PC-3 (cell line): ENCODE measurements at regions not wholly inside any gene's neighbourhood (a gene's known extent, or its start where the extent isn't known, plus 50 kb on each side); places are given as distances from the start of the nearest gene placed in this dataset.

ENCODE experiments used
- ATAC-seq: fragments of 200-7000 bp; cut with Tn5 transposase; 2 replicates; pipeline ENCODE4 v1.9.1; 2020; ENCODE audit warnings: mild to moderate bottlenecking, moderate library complexity
- BruUV-seq: library from RNA; stranded (reverse); fragments of 400-500 nt; replicated peaks from 2 replicates; lab custom pipeline; 2021; lab: Mats Ljungman, UMichigan
- CTCF ChIA-PET: fragments of 300-600 bp; sonication (Branson Sonifier 250); formaldehyde crosslinking; loops from one replicate; lab custom pipeline; 2022; ENCODE audit warnings: antibody characterized with exemption; lab: Charles Lee
- POLR2A ChIA-PET: fragments of 300-600 bp; sonication (Branson Sonifier 250); formaldehyde crosslinking; loops from one replicate; lab custom pipeline; 2022; ENCODE audit warnings: antibody characterized with exemption; ENCODE audit not compliant: unreplicated experiment; lab: Charles Lee
- DNase-seq: peaks from one replicate; pipeline ENCODE4 v3.0.0-alpha.2; 2015
- H2AFZ ChIP-seq: fragments of 300-600 bp; sonication (generic); 2 replicates; pipeline ENCODE4 v1.6.0; 2016; ENCODE audit warnings: antibody characterized with exemption, low read length
- H3F3A ChIP-seq: fragments of 300-600 bp; sonication (generic); one replicate; pipeline ENCODE4 v1.6.0; 2017; ENCODE audit warnings: antibody characterized with exemption, low read length, control low read depth, mild to moderate bottlenecking; ENCODE audit not compliant: unreplicated experiment
- H3K27ac ChIP-seq: fragments of 300-600 bp; sonication (generic); 2 replicates; pipeline ENCODE4 v1.5.1; 2016; ENCODE audit warnings: mild to moderate bottlenecking, low read length
- H3K27me3 ChIP-seq: fragments of 300-600 bp; sonication (generic); 2 replicates; pipeline ENCODE4 v1.6.1; 2016; ENCODE audit warnings: low read length, mixed read lengths
- H3K36me3 ChIP-seq: fragments of 300-600 bp; sonication (generic); 2 replicates; pipeline ENCODE4 v1.6.1; 2016; ENCODE audit warnings: low read depth, mixed run types, low read length, mixed read lengths
- H3K4me1 ChIP-seq: fragments of 300-600 bp; sonication (generic); 2 replicates; pipeline ENCODE4 v1.5.1; 2016; ENCODE audit warnings: low read length; ENCODE audit not compliant: insufficient read depth
- H3K4me2 ChIP-seq: fragments of 300-600 bp; sonication (generic); 2 replicates; pipeline ENCODE4 v1.6.0; 2016; ENCODE audit warnings: low read length
- H3K4me3 ChIP-seq: fragments of 300-600 bp; sonication (generic); 2 replicates; pipeline ENCODE4 v1.5.1; 2016; ENCODE audit warnings: mild to moderate bottlenecking, low read length, mixed read lengths
- H3K79me2 ChIP-seq: fragments of 300-600 bp; sonication (generic); 2 replicates; pipeline ENCODE4 v1.6.1; 2017; ENCODE audit warnings: low read length, mixed read lengths
- H3K9ac ChIP-seq: fragments of 300-600 bp; sonication (generic); 2 replicates; pipeline ENCODE4 v1.6.0; 2016; ENCODE audit warnings: mild to moderate bottlenecking, low read length
- H3K9me2 ChIP-seq: fragments of 300-600 bp; sonication (generic); replicated peaks from 2 replicates; pipeline ENCODE4 v1.6.1; 2016; ENCODE audit warnings: mixed run types, low read length, mixed read lengths
- H3K9me3 ChIP-seq: fragments of 300-600 bp; sonication (generic); 2 replicates; pipeline ENCODE4 v1.6.1; 2016; ENCODE audit warnings: low read length, mixed read lengths
- H4K20me1 ChIP-seq: fragments of 300-600 bp; sonication (generic); 2 replicates; pipeline ENCODE4 v1.6.1; 2016; ENCODE audit warnings: low read length, mixed read lengths
- CTCF ChIP-seq: fragments of 300-600 bp; sonication (generic); conservative IDR thresholded peaks from 2 replicates; pipeline ENCODE4 v1.5.1; 2017; ENCODE audit warnings: antibody characterized with exemption, low read depth, mild to moderate bottlenecking, low read length
- EZH2 ChIP-seq: fragments of 300-600 bp; sonication (generic); IDR thresholded peaks from one replicate; pipeline ENCODE4 v1.6.1; 2017; ENCODE audit warnings: antibody characterized with exemption, mild to moderate bottlenecking, low read length; ENCODE audit not compliant: unreplicated experiment
- EZH2phosphoT487 ChIP-seq: fragments of 300-600 bp; sonication (generic); IDR thresholded peaks from 2 replicates; pipeline ENCODE4 v1.6.1; 2018; ENCODE audit warnings: mild to moderate bottlenecking, antibody characterized with exemption, low read length, borderline replicate concordance
- intact Hi-C: fragments of 100-400 bp; cut with micrococcal nuclease; formaldehyde crosslinking; loops from 2 replicates; pipeline ENCODE4 v1.9.0; 2023

DNA sequence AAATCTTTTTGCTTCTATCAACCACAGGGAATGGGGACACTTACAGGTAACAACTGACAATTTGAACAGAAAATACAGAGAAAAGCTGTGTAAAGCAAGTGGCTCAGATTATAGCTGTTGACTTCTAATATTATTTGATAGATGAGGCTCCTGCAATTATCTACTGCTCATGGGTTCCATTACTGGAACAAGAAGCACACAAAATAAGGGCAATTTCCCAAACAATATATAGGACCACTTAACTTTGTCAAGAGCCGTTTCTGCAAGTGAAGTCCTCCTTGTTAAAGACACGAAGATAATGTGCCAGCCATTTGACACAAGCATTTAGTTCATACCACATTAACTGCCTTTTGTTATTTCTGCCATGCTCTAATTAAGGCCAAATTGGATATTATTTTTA is 315.5 kb upstream of the ARID1B start:
- Histone ChIP-seq H3F3A (no peaks in the 10 kb centered on the region), H3K4me3 (no peak overlapping the region), H4K20me1 (no peaks in the 10 kb centered on the region), H3K27me3 (peaks cover 11% of the 10 kb centered on the region), H3K4me2 (no peak overlapping the region), H3K9me3 (no peaks in the 10 kb centered on the region), H3K36me3 (no peaks in the 10 kb centered on the region), H3K79me2 (no peaks in the 10 kb centered on the region), H2AFZ (no peak overlapping the region), H3K27ac (no peak overlapping the region), H3K4me1 (no peaks in the 10 kb centered on the region), H3K9me2 (no peaks in the 10 kb centered on the region), H3K9ac (no peak overlapping the region)
- DNase-seq: no peak
- intact Hi-C loops: no loop called here
- no peak for ATAC-seq
- no TSS peak for BruUV-seq
- POLR2A ChIA-PET: no interaction called here
- CTCF ChIA-PET: no interaction called here
- TF ChIP-seq CTCF (no peak), EZH2 (no peak), EZH2phosphoT487 (no peak)

DNA sequence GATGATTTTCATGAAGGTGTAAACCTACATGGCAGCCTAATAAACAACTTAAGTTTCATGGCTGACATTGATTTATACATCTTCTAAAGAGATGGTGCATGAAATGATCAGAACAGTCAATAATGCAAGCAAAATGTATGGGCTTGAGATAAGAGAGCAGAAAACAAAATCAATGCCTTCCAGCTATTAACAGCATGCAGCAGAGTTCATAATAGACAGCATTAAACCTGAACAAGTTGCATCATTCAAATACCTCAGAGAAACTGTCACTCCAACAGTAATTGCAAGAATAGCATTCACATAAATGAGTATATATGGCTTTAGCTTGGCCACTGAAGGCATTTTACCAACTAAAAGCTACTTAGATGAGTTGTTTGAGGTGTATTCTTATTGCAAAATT is 319.6 kb upstream of the ARID1B start:
- H3K79me2 ChIP-seq: no peaks in the 10 kb centered on the region
- no peaks in the 10 kb centered on the region for H3K9me3 ChIP-seq
- no peaks in the 10 kb centered on the region for H3F3A ChIP-seq
- H3K9ac ChIP-seq: no peak overlapping the region
- no peaks in the 10 kb centered on the region for H4K20me1 ChIP-seq
- ChIA-PET POLR2A (no interaction called here), CTCF (no interaction called here)
- H3K27ac ChIP-seq: no peak overlapping the region
- no TSS peak for BruUV-seq
- H3K4me1 ChIP-seq: no peaks in the 10 kb centered on the region
- no peak overlapping the region for H3K4me2 ChIP-seq
- H3K9me2 ChIP-seq: no peaks in the 10 kb centered on the region
- intact Hi-C loops: no loop called here
- H2AFZ ChIP-seq: no peak overlapping the region
- no peak for TF ChIP-seq CTCF
- TF ChIP-seq EZH2phosphoT487: no peak
- no peak for TF ChIP-seq EZH2
- H3K4me3 ChIP-seq: no peak overlapping the region
- ATAC-seq (no peak), DNase-seq (no peak)
- H3K36me3 ChIP-seq: no peaks in the 10 kb centered on the region
- peaks cover 11% of the 10 kb centered on the region for H3K27me3 ChIP-seq

DNA sequence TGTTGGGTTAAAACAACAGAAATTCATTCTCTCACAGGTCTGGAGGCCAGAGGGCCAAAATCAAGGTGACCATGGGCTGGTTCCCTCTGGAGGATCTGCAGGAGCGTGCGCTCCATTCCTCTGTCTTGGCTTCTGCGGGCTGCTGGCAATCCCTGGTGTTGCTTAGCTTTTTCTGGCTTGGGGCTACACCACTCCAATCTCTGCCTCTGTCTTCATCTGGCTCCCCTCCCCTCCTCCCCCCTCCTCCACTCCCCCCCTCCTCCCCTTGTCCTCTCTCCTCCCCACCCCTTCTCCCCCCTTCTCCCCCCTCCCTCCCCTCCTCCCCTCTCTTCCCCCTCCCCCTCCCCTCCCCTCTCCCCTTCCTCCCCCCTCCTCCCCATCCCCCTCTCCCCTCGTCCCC is 321.3 kb upstream of the ARID1B start:
- no peaks in the 10 kb centered on the region for H3K9me3 ChIP-seq
- H4K20me1 ChIP-seq: no peaks in the 10 kb centered on the region
- no peaks in the 10 kb centered on the region for H3F3A ChIP-seq
- no peaks in the 10 kb centered on the region for H3K4me1 ChIP-seq
- no TSS peak for BruUV-seq
- no peaks in the 10 kb centered on the region for H3K9me2 ChIP-seq
- intact Hi-C loops: no loop called here
- ChIA-PET POLR2A (no interaction called here), CTCF (interaction anchor here (0.5 kb wide), 1 partner anchor 60 kb away, joined by 3 read pairs; no protein-coding TSS in a partner anchor)
- H3K27me3 ChIP-seq: peaks cover 4% of the 10 kb centered on the region; the same call in 1 of the 2 replicates
- H3K79me2 ChIP-seq: no peaks in the 10 kb centered on the region
- TF ChIP-seq EZH2: no peak
- TF ChIP-seq CTCF: no peak
- no peak for TF ChIP-seq EZH2phosphoT487
- no peak overlapping the region for H2AFZ ChIP-seq
- no peaks in the 10 kb centered on the region for H3K36me3 ChIP-seq
- H3K9ac ChIP-seq: no peak overlapping the region
- no peak overlapping the region for H3K4me2 ChIP-seq
- no peak for ATAC-seq
- no peak overlapping the region for H3K27ac ChIP-seq
- no peak for DNase-seq
- H3K4me3 ChIP-seq: no peak overlapping the region
